ENCODE measurements at regions not wholly inside any gene's neighbourhood (a gene's known extent, or its start where the extent isn't known, plus 50 kb on each side); places are given as distances from the start of the nearest gene placed in this dataset.

DNA sequence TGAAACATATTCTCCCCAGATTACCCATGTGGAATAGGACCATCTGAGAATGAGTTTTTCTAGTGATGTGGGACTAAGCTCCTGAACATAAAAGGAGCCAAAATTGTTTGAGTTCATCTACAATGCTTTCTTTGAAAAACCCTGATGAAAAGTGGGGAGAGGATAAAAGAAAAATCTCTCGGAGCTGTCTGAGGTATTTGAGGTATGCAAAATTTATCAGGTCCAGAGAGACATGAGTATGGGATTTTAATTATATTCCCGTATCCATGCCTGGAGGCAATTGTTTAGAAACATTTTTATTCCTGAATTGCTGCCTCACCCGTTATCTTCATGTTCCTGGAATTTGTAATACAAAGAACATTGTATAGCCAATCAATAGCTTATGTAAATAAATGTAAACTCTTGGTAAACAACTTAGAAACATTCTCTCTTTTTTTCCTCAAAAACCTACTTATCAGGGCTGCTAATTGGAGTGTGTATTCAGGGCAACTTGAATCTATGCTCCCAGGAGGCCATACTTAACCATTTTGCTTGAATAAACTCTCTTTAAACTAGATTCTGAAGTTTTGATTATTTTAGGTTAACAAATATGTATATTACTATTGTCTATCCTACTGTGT, 109.3 kb upstream of the OLFM3 start:
- TF ChIP-seq, protein P1, sequence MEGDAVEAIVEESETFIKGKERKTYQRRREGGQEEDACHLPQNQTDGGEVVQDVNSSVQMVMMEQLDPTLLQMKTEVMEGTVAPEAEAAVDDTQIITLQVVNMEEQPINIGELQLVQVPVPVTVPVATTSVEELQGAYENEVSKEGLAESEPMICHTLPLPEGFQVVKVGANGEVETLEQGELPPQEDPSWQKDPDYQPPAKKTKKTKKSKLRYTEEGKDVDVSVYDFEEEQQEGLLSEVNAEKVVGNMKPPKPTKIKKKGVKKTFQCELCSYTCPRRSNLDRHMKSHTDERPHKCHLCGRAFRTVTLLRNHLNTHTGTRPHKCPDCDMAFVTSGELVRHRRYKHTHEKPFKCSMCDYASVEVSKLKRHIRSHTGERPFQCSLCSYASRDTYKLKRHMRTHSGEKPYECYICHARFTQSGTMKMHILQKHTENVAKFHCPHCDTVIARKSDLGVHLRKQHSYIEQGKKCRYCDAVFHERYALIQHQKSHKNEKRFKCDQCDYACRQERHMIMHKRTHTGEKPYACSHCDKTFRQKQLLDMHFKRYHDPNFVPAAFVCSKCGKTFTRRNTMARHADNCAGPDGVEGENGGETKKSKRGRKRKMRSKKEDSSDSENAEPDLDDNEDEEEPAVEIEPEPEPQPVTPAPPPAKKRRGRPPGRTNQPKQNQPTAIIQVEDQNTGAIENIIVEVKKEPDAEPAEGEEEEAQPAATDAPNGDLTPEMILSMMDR (IDR thresholded peaks at IDR 0.05; ENCODE audit: low read depth, low read length, poor library complexity, severe bottlenecking): no peak
- no peak for TF ChIP-seq EZH2phosphoT487 (IDR thresholded peaks at IDR 0.05; ENCODE audit: borderline replicate concordance, low read length)

Measured in DOHH2 (cell line).